Body of pancreas (tissue), 4 donors: ENCODE measurements at regions not wholly inside any gene's neighbourhood (a gene's known extent, or its start where the extent isn't known, plus 50 kb on each side); places are given as distances from the start of the nearest gene placed in this dataset.

Experiments
- POLR2A ChIP-seq, 3 donors: fragments of 450-650 bp; IDR thresholded peaks; one replicate each; pipeline ENCODE4 v1.6.1; 2016; ENCODE audit warnings: antibody characterized with exemption in 3 of 3, mild to moderate bottlenecking in 2 of 3
- TF ChIP-seq, protein P1 (sequence below), 7 experiments: fragments of 450-650 bp in 4 of 7; fragments of 200-600 bp in 3 of 7; sonication (generic) in 3 of 7; IDR thresholded peaks; one replicate each; pipeline ENCODE4 v1.5.1; 2016 to 2019; ENCODE audit warnings: antibody characterized with exemption in 7 of 7

DNA sequence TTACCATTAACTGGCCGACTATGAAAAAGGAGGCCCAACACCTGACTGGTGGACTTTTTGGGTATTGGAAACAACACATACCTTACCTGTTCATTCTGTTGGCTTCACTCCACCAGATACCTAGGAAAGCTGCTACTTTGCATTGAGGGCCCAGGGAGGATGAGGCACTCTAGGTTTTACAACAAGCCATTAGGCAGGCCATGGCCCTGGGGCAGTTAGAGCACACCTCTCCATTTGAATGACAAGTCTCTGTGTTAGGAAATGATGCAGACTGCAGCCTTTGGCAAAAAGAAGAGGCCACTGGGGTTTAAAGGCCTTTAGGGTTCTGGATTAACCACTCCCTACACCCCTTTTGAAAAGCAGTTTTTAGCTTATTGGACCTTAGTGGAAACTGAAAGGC is 144.3 kb downstream of the OR2B2 start:
- TF ChIP-seq, protein P1, sequence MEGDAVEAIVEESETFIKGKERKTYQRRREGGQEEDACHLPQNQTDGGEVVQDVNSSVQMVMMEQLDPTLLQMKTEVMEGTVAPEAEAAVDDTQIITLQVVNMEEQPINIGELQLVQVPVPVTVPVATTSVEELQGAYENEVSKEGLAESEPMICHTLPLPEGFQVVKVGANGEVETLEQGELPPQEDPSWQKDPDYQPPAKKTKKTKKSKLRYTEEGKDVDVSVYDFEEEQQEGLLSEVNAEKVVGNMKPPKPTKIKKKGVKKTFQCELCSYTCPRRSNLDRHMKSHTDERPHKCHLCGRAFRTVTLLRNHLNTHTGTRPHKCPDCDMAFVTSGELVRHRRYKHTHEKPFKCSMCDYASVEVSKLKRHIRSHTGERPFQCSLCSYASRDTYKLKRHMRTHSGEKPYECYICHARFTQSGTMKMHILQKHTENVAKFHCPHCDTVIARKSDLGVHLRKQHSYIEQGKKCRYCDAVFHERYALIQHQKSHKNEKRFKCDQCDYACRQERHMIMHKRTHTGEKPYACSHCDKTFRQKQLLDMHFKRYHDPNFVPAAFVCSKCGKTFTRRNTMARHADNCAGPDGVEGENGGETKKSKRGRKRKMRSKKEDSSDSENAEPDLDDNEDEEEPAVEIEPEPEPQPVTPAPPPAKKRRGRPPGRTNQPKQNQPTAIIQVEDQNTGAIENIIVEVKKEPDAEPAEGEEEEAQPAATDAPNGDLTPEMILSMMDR (IDR thresholded peaks at IDR 0.05): no peak
- TF ChIP-seq POLR2A (IDR thresholded peaks at IDR 0.05): no peak
